ENCODE measurements at regions not wholly inside any gene's neighbourhood (a gene's known extent, or its start where the extent isn't known, plus 50 kb on each side); places are given as distances from the start of the nearest gene placed in this dataset.

GRCh38 chr3:72322264-72322976, 525.8 kb downstream of the SHQ1 start:
- DNase-seq (ENCODE audit: low read depth), result no peak

DNA sequence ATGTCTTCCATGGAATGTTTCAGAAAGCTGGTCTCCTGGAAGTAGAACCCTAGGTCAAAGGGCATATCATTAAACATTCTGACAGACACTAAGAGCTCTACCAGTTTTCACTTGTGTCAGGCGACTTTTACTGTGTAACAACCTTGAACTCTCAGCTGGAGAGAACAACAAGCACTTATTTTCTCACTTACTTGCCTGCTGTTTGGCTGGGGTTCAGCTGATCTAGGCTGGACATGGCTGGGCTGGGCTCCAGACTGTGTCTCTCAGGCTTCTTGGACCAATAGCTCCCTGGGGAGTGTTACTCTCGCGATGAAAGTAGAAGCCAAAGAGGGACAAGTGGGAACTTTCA, 527.3 kb downstream of the SHQ1 start:
- DNase-seq (ENCODE audit: low read depth), result no peak

DNA sequence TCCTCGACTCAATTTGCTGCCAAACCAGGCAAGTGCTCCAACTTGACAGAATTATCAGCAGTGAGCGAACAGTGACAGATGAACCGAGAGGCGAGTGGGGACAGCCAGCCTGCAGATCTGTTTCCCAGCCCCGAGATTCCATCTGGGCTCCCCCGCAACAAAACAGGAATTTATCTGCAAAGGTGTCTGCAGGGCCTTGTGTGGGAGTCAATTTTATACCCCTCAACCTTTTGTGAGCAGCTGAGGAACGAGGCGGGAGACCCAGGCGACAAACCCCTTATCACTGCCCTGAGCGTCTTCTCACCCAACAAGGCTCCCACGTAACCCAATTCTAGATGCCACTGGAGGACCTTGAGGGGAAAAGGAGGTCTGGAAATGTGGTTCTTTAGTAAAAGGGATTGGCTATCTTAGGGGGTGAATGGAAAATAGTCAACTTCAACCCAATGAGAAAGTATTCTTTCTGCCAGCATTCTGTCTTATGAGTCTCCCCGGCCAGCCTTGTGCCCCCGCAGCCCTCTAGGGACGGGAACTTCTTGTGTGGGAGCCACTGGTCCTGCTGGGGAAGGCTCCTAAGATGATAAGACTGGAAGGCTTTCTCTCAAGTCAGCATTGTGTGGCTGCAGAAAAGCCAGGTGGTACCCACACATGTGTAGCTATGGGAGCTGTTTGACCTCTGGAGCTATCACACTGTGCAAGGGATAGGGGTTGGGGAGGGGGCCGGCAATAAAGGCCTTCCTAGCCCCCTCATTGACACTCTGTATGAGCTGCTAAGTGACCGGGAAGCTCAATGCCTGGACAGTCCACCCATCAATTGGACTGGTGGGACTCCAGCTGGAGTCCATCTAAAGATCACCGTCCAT, 527.9 kb downstream of the SHQ1 start:
- no peak for DNase-seq (ENCODE audit: low read depth)

DNA sequence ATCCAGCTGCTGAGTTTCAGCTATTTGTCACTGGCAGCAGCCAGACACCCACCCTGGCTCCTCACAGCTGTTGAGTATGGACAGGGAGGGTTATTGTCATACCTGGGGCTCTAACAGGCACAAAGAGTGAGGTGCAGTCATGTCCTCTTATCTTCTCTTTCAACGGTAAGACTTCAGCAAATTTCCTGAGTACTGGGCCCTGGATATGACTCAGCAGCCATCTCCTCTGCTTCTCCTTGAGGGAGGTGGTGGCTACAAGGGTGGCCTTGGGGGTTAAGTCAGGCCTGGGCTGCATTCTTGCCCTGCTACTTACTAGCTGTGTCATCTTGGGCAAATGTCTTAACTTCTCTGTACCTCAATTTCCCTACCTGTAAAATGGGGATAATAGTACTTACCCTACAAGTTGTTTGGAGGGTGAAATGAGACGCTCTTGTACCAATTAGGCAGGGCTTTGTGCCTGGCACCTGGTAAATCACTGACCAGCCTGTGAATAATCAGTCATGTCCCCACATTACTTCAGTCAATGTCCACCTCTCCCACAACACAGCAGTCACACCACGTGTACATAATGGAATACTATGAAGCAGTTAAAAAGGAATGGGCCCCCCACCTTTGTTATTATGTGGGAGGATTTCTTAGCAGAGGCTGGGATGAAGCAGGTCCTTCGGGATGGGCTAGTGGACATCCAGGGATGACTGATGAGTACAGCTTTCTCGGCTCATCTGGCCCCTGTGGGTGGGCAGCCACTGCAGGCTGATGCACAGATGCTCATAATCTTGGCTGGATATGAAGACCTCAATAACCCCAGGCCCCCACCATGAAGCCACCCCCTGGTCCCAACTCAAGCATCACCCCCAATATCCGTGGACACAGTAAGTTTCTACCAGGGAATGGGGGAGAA, 528.8 kb downstream of the SHQ1 start:
- DNase-seq (ENCODE audit: low read depth), result no peak

- DNase-seq (ENCODE audit: low read depth), result no peak
Measured at GRCh38 chr3:72318504-72319193, 529.6 kb downstream of the SHQ1 start.

DNA sequence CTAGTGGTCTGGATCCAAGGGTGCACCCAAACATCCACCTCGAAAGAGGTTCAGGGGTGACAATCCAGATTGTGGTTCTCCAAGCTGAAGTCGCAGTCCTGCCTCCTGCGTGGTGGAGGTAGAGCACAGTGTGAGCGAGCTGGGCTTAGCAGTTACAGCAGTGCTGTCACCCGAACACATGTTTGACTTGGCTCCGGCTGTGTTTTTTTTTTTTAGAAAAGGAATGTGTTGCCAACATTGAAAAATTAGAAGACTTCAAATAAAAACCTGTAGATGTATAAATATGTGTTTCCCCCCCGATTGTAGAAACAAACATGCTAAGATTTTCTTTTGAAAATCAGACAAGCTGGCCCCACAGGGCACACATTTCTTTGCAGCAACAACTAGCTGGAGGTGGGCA, 530.8 kb downstream of the SHQ1 start:
- DNase-seq (ENCODE audit: low read depth), result no peak

DNA sequence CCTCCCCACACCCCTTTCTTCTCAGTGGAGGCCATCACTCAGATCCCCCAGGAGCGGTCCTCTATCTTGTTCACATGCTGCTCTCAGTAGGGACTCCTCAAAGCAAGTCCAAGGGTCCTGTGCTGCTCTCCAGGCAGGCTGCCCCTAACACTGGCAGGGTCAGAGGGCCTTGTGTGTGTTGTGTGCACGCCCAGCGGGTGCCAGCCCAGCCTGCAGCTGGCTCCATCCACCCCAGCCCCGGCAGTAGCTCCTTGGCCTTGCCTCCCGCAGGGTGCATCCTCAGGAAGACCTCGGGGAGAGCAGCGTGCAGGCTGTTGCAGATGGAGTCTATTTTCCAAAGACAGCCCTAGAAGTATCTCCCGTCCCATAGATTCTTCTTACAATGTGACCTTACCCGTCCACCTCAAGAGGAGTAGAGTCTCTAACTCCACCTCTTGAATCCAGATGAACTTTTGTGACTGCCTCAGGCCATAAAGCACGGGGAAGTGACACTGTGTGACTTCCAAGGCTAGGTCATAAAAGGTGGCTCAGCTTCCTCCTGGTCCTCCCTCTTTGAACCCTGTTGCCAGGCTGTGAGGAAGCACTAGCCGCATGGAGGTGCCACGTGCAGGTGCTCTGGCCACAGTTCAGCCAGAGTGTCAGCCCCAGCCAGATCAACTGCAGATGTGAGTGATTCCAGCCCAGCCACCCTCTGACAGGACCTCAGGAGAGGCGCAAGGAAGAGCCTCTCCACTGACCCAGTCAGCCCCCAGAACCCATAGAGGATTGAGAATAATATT, 531.6 kb downstream of the SHQ1 start:
- DNase-seq (ENCODE audit: low read depth), result no peak

DNA sequence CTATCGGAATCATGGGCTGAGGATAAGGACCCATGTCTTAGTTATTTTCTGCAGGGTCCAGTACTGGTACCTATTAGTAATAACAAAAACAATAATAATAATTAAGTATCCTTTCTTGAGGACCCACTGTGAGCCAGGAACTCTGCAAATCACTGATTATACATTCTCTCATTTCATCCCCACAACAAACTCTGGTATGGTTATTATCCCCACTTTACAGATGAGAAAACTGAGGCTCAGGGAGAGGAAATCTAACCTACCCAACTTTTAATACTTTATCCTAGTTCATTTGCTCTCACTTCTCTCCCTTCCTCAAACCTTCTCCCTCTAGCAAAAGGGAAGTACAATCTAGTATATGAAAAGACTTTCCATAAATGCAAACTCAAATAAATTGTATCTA, 528.4 kb upstream of the PROK2 start:
- DNase-seq (ENCODE audit: low read depth), result no peak

- no peak for DNase-seq (ENCODE audit: low read depth)
Measured at GRCh38 chr3:72312339-72312738, 527.4 kb upstream of the PROK2 start.

DNA sequence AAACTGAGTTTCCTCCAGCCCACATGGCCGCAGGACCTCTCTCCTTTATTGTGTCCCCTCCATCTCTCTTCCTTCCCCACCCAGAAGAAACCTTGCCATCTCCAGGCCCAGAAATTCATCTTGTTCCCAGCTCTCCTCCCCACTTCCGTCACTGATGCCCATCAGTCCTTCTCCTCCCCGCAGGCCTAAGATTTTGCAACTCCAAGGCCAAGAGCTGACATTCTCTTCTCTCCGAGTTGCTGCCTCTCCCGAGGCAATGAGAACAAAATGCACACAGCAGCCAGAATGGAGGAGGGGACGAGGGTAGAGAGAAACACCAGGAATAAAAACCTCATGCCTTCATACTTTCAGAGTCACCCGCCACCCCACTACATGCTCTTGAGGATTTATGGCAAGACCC, 526.5 kb upstream of the PROK2 start:
- DNase-seq (ENCODE audit: low read depth), result no peak

DNA sequence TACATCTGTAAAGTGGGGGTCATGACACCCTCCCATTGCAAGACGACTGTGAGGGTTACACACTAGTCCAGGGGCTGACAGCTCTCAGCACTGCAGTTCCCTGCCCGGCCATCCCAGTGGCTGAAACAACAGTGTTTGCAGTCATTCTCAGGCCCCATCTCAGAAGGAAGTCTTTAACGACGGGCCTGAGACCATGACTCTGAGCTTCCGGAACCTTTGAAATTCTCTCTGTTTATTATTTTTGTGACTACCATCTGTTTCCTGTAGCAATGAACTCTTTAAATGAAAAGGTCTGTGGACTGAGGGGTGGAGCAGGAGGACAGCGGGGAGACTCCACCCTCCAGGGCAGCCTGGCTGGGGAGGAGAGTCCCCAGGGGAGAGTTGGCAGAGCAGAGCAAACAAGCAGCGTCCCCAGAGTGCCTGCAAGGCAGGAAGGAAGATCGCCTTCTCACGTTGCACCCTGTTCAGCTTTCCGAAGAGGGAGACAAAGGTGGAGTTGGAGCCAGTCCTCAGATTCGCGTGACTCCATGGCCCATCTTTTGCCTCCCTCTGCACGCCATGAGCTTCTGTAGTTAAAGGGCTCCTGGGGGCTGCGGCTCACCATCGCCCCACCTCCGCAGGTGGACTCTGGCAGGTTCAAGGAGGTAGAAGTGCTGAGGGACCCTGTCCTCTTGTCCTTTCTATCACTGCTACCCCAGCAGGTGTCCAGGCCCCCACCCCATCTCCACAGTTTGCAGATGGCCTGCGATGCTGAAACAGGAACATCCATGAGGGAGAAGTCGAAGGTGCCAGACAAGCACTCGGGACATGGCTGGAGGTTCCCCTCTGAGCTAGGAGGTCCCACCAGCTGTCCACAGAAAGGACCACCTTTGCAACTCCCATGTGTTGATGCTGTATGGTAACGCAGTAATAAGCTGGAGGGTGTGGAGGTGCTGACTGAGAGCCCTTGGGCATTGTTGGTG, 525.8 kb upstream of the PROK2 start:
- DNase-seq (ENCODE audit: low read depth), result no peak

DNA sequence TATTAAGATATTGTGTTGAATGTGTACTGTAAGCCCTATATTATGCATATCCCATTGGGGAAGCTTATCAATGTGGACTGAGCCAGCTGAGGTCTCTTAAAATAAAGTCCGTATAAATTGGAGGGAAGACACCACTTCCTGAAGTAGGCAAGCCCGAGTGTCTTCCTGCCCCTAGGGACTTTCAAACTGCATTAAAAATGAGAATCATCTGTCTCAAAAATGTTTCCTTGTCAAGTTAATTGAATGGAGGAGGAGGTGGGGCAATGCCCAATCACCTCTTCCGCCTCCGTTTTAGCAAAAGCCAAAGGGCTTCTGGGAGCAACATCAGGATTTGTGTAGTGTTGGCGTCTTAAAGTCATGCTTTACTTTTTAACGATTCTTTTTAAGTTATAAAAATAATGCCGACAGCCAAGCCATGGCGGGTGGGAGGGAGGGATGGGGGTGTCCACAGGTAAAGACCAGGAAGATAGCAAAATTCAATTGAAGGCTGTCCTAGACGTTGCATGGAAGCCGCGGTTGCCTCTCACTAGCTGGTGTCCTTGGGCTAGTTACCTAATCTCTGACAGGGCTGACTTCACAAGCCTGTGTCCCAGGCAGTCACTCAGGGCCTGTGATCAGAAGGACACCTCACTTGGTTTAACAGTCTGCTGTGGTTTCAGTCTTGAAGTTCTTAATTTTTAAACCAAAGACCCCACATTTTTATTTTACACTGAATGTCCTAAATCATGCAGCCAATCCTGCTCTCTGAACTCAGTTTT, 524.9 kb upstream of the PROK2 start:
- no peak for DNase-seq (ENCODE audit: low read depth)

DNA sequence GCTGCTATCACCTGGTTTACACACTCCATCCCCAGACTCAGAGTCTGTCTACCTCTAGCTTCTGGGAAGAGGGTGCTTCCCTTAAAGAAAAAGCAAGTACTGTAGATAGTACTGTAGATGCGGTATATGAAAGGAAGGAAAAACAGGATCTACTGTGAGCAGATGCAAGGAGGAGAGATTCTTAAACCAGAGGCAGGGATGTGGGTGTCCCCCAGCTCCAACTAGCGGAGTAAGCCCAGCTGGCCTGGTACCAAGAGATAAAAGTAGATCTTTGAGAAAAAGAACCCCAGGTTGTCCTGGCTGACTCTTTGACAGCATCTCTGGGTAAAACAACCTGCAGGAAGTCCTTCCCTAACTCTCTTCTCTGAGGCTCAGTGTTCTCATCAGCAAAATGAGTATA, 523.7 kb upstream of the PROK2 start:
- no peak for DNase-seq (ENCODE audit: low read depth)

GRCh38 chr3:72307438-72308115, 522.6 kb upstream of the PROK2 start:
- DNase-seq (ENCODE audit: low read depth), result no peak

DNA sequence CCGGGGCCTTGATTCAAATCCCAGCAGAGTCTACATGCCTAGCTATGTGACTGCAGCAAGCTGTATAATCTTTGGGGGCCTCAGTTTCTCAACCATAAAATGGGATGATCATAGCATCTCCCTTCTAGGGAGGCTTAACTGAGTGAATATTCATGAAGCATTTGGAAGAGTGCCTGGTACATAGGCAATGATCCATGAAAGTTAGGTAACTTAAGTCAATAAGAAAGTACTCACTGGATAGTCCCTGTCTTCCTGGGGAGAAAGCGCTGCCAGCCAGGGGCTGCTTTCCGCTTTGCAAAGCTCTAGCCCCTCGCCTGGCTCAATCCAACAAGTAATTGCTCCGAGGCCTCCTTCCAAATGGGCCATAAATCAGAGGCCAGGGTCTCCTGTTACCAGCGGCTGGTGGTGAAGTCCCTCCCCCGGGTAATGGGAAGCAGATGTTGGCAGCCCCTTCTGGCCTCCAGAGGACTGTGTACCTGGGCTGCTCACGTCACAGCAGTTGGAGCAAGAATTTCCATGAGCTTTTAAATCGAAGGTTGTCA, 521.9 kb upstream of the PROK2 start:
- no peak for DNase-seq (ENCODE audit: low read depth)

DNA sequence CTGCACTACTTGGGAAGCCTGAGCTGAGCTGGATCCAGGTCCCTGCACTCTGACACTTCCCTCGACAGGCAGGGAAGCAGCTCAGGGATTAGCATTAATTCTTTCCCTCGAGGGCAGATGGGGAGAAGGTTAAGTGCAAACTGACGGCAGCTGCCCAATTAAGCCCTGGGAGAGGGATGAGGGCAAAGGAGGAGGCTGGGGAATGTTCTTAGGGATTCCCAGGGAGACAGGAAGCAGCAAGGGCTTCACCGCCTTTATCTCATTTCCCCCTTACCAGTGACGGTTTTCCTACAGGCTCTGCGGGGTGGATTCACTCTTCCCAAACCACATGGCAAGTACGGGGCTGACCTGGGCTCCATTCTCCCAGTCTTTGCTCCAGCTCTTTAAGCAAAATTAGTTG, 519.0 kb upstream of the PROK2 start:
- DNase-seq (ENCODE audit: low read depth), result no peak

- no peak for DNase-seq (ENCODE audit: low read depth)
Measured at GRCh38 chr3:72301779-72302178, 516.8 kb upstream of the PROK2 start.

DNA sequence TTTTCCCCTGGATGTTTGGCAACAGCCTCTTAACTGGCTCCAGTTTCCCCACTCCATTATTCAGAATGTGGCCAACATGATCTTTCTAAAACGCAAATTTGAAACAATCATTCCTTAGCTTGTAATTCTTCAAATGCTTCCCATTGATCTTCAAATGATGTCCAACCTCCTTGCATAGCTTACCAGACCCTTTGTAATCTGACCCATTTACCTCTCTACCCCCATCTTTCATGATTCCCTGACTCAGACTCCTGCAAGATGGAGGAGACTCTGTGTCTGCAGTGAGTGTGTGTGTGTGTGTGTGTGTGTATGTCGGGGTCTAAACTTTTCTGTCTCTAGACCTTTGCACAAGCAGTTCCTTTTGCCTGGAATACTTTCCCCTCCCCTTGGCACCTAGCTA, 515.7 kb upstream of the PROK2 start:
- DNase-seq (ENCODE audit: low read depth), result no peak

Data from stimulated activated CD8-positive, alpha-beta memory T cell treated with anti-CD3 and anti-CD28 coated beads, Interleukin-15, amount 100 ng/mL, for 24 hours (primary cell).